Nucleus accumbens (tissue), 56 donors: ENCODE measurements at regions not wholly inside any gene's neighbourhood (a gene's known extent, or its start where the extent isn't known, plus 50 kb on each side); places are given as distances from the start of the nearest gene placed in this dataset.

Experiments used
- DNase-seq, 56 donors: peaks; one replicate each; lab custom pipeline; 2025; lab: John Stamatoyannopoulos, UW

DNA sequence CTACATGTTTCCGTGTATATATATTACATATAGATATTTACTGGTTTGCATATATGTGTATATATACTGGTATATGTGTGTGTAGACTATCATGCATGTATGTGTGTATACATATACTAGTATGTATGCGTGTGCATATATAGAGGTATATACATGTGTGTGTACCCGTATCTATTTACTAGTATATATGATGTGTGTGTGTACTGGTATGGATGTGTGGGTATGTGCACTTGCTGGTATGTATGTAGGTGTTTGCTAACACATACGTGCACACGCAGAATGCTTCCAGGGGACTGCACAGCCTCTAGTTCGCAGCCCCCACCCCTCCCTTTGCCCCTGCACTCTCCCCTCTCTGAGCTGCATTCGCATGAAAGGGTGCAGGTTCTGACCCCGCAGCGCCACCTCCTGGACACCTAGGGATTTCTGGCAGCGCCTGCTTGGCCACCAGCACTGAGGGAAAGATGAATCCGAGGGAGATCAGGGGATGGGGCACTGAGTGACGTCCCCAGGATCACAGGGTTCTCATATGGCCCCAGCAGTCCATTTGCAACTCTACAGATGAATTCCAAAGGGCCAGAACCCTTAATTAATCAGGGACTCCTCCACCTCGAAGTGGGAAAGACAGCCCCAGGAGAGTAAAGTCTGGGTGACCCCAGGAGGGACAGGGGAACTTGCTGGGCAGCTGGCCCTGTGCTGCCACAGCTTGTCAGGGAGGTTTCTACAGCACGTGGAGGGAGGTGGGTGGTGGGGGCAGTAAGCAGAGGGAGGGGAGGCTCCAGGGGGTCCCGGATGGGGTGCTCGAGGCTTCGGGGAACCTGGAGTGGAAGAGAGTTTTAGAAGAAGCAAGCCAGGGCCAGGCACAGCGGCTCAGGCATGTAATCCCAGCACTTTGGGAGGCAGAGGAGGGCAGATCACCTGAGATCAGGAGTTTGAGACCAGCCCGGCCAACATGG is 66.8 kb upstream of the ASAP2 start:
- peak in 48 of 56 donors; percentile 5 to 89 (median 55) for DNase-seq

DNA sequence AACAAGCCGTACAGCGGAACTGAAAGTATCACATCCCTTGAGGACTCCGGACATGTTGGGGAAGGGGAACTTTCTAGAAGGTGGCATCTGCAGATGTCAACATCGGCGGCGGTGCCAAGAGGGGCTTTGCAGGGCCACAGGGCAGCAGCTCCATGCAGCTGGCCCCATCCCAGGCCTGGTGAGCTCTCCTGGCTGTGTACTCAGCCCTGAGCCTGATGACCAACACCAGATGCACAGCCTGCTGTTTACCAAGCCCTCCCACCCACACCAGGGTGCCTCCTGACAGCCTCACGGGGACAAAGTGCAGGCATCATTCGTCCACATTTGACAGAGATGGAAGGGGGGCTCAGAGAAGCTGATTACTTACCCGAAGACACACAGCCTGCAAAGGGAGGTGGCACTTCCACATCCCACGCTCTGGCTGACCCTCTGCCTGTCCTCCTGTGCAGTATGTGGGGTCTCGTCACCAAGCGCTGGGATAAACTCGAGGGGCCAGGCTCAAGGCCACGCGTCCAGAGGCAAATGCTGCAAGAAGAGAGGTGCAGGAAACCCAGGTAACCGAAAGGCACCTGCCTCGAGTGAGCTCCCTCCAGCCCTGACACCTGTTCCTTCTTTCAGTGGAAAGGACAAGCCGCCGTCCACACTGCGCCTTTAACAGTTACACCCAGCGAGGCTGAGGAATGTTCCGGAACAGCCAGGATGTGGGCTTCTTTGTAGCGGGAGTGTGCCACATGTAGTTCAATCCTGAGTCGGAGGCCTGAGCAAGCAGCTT is 69.0 kb upstream of the ASAP2 start:
- no peak for DNase-seq

DNA sequence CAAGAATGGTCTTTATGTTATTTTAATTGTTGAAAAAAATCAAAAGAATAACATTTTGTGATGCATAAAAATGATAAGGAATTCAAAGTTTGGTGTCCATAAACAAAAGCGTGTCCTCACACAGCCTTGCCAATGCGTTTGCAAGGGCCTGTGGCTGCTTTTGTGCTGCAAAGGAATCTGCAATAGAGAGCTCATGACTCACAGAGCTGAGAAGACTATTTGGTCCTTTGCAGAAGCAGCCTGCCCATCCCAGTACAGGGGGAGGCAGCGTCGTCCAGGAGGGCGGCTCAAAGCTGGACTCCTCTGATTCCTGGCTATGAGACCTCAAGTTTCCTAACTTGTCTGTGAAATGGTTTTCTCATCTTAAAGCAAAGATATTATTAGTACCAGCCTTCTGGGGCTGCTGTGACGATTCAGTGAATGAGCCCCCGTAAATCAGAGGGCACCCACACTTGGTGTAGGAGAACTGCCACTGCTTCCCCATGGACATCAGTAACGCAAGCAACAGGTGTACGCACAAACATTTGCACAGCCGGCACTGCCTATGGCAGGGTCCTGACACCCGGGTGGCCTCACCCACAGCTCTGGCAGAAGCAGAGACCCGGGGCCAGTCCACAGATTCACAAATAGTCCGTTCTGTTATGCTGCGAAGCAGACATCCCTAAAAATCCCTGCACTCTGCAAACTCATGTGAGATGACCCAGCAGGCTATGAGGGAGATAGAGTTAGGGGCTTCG is 70.6 kb upstream of the ASAP2 start:
- no peak for DNase-seq

DNA sequence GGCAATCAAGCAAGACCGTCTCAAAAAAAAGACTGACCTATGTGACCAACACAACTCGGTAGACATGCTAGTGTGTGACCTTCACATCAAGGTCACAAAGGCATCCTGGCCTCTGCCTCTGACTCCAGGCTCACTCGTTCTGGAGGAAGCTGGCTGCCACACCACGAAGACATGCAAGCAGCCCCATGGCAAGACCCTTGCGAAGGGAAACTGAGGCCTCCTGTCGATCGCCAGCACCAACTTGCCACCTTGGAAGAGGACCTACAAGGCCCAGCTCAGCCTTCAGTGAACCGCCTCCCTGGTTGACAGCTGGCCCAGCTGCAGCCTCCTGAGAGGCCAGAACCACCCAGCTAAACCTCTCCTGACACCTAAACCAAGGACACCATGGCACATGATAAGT is 79.3 kb upstream of the ASAP2 start:
- no peak for DNase-seq

DNA sequence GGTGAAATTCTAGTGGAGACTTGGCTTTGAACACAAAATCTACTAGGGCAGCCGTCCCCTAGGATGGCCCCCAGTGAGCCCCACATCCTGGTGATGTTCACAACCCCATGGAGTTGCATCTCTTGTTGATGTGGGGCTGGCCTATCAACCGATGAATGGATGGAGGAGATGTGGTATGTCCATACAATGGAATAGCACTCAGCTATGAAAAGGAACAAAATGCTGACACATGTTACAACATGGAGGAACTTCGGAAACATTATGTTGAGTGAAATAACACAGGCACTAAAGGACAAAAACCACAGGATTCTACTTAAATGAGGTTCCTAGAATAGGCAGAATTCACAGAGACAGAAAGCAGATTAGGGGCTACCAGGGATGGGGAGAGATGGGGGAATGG is 80.1 kb upstream of the ASAP2 start:
- DNase-seq: no peak

DNA sequence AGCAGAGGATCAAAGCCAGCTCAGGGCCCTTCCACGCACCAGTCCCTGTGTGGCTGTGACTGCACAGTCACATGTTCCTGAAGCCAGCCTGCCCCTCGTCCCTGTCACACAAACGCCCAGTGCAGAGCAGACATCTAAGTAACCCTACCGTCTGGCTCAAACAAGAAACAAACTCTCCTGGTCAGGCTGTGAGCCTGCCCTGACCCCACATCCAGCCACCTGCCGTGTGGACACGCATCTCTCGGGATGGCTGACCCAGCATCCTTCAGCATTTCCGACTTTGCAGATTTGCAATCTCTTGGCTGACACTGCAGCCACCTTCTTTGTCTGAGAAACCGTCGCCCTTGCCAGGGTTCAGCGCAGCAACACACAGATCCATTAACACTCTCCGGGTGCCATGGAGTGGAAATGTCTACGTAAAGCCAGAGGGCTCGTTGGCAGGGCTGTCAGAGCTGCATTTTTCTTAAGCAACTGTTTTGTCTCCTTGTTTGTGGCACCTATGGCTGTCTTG is 82.3 kb upstream of the ASAP2 start:
- no peak for DNase-seq

DNA sequence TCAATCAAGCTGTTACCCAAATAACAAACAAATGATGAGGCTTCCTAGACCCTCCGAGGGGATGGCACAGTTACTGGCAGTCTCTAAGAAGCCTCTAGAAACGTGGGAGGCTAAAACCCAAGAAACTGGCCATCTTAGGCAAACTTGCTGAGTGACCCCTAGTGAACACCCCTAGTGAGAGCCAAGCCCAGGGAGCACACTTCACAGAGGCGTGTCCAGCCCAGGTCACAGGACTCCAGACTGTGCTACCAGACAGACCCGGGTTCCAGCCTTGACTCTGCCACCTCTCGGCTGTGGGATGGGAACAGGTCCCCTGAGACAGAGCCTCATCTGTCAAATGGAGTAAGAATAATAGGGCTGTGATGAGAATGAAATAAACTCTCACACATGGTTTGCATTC is 83.5 kb upstream of the ASAP2 start:
- DNase-seq: no peak

DNA sequence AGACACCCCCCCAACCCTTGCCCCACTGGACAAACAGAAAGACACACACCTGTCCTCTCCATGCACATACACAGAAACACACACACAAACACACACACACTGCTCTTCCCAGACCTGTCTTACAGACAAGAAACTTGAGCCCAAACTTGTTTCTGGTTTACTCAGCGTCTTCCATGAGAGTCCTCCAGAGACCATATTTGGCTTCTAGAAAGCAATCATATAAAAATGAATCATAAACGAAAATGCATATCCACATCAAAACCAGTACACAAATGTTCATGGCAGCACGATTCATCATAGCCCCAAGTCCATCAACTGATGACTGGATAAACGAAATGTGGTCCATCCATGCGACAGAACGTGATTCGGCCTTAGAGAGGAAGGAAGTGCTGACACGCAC is 84.2 kb upstream of the ASAP2 start:
- no peak for DNase-seq

DNA sequence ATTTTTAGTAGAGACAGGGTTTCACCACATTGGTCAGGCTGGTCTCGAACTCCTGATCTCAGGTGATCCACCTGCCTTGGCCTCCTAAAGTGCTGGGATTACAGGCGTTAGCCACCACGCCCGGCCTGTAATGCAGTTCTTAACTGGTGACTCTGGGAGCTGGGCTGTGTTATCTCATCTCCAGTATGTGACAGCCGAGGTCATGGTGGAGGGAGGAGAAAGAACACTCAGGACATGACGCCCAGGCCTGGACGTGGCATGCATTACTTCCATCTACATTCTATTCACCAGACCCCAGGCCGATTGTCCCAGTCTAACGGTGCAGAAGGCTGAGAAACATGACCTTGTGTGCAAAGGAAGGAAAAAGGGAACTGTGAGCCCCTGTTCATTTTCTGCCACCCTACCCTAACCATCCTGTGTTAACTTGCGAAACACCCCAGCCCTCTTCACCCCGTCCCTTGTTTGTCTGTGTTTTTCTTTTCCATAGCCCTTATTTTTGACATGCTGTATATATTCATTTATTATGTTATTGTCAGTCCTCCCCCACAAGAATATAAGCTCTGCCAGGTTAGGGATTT is 88.1 kb upstream of the ASAP2 start:
- DNase-seq: no peak

DNA sequence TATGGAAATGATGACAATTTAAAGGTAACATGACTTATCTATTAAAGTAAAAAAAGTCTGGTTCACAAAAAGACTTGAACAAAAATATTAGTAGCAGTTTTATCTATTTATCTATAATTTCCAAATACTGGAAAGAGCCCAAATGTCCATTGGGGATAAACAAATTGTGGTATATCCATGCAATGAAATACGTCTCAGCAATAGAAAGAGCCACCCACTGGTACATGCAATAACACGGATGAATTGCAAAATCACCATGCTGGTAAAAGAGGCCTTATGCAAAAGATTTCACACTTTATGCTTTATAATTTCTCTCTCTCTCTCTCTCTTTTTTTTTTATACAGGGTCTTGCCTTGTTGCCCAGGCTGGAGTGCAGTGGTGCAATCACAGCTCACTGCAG is 91.4 kb upstream of the ASAP2 start:
- no peak for DNase-seq

DNA sequence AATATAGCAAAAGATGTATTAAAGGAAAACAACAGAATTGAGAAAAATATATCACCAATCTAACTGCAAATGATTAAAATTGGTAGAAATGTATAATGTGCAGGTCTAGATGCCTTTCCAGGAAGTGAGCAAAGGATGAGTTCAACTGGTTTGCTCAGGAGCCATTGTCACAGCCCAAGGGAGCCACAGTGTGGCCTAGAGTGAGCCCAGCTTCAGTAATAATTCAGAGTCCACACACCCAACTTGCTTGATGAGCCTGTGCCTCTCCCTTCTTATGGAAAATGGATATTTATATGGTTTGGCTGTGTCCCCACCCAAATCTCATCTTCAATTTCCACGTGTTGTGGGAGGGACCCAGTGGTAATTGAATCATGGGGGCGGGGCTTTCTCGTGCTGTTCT is 92.2 kb upstream of the ASAP2 start:
- DNase-seq: no peak

DNA sequence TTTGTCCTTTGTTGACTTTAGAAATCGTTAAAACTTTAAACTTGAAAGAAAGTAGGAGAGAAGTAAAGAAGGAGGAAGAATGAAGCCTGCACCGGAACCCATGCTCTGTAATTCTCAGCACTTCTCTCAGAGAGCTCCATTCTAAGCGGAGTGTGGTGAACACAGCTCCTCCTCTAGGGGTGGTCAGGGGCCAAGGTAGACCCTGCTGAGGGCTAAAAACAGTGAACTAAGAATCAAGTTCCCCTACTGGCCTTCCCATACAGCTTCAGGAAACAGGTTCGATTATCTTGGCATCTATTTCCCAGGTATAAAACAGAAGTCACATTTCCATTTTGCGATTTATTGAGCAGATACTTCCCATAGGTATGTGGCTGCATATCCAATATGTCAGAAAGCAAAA is 92.7 kb upstream of the ASAP2 start:
- no peak for DNase-seq

DNA sequence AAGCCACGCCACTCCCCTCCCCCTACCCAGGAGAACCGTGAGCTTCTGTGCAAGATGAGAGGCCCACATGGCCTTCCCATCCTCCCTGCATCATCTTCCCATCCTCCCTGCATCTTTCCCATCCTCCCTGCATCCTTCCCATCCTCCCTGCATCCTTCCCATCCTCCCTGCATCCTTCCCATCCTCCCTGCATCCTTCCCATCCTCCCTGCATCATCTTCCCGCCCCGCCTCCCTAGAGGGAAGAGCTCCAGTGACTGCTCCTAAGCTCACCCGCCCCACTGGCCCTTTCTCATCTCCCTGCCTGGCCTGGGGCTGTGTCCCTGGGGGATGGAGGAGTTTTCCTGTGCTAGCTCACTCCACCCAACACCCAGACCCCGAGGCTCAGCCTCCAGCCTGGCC is 93.3 kb upstream of the ASAP2 start:
- DNase-seq: no peak

DNA sequence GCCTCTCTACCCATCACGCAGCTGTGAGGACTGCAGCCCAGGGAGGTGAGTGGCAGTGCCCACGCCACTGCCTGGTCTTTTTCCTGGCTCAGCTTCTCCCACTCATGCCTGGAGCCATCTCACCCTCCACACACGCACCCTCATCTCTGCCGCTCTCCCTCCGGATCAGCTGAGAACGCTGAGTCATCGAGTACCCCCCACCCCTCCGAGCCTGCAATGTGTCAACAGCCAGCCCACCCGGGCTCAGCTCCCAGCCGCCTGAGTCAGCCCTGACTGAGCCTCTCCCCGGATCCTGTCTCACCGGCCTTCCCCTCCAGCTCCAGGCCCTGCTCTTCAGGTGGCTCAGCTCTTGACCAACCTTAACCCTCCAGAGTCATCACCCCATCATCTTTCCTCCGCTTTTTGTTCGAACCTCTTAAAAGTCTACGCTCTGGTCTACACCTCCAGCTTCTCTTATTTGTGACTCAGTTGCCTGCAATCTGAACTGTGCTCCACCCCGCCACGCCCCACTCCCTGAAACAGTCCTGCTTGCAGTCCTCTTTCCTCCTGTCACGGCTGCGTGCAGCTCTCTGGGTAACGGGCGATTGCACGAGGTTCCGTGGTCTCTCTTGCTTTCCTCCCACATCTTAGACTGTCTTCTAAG is 94.4 kb upstream of the ASAP2 start:
- DNase-seq: peak in 43 of 56 donors; percentile 9 to 82 (median 46)

DNA sequence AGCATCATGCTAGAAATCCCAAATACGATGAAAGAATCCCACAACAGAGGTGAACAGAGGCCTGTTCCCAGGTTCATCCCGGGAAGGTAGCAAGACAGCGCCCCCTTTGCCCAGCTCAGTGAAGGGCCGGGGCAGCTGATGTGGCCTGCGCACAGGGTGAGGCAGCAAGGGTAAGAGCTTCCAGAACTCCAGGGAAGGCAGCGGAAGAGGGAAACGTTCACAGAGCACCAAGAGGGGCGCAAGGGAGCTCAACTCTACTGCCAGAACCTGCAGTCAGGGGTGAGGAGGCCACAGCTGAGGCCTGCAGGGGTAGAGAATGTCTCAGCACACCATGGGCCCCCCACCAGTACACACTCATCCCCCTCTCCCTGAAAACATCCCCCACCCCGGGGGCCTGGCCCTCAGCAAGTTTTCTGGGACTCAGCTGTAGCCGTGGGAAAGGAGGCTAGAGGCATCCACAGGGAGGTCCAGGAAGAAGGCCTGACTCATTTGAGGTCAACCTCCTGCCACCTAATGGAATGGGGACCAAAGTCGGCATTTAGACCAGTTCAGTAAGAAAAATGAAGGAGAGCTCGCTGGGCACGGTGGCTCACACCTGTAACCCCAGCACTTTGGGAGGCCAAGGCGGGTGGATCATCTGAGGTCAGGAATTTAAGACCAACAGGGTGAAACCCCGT is 95.6 kb upstream of the ASAP2 start:
- no peak for DNase-seq

DNA sequence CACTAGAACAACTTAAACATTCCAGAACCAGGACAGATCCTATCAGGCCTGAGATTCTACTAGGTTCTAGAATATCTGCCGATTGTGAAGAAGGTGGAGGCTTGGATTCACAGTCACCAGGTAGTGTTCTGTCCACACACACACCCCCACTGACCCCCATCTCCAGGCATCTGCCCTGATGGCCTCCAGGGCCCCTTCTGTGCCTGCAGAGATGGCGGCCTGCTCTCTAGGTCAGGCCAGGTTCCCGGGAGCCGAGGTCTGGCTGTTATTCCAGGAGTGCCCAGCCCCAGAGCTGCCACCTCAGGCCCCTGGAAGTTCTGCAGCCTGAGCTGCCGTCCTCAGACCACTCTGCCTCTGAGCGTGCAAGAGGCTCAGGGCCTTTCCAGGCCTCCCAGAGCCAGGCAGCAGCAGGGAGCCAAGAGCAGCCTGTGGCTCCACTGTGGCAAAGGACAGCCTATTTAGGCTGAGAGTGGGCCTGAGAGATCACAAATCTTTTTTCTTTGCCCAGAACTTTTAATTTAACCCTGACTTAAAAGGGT is 96.2 kb upstream of the ASAP2 start:
- DNase-seq: no peak

DNA sequence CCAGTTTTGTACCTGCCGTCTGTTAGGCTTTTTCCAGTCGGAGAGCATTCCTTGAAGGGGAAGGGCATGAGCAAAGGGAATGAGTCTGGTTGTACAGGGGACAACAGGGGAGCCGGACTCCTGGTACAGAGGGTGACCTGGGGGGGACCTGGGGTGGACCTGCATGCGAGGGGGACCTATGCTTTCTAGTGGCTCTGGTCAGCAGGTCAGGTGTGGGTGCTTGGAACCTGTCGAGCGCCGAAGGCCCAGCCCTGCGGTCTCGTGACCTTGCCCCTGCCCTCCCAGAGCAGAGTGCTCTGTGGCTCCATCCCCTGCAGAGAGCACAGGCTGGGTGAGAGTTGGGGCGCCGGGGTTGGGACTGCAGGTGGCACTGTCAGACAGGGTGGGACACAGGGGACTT is 96.7 kb upstream of the ASAP2 start:
- no peak for DNase-seq

DNA sequence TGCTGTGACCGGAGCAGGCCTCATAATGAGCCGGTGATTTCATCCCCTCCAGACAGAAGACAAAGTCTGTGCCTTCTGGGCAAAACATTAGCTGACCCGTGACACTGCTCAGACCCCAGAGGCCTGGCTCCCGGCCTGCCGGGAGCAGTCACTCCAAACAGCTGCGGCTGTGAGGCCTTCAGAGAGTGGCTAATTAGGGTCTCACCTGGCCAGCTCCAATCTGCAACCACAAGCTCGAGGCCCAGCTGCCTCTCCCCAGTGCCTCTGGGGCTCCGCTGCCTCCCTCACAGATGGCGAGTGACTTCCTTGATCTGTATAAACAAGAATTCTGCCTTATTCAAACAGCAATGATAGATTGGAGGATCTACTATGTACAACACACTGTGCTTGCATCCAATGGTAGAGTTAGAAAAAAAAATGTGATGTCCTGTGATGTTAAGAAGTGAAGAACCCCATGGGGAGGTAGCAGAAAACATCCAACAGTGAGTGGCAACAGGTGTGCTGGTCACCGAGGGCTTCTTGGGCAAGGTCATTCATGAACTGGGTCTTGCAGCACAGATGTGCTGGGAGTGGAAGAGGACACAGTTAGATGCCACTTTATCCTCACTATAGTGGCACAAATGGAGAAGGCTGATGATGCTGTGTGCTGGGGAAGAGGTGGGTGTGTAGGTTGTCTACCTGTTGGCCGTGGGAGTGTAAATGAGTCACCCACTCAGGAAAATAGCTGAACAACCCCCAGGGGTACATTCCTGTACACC is 98.2 kb upstream of the ASAP2 start:
- no peak for DNase-seq
